ENCODE measurements at regions not wholly inside any gene's neighbourhood (a gene's known extent, or its start where the extent isn't known, plus 50 kb on each side); places are given as distances from the start of the nearest gene placed in this dataset.

DNA sequence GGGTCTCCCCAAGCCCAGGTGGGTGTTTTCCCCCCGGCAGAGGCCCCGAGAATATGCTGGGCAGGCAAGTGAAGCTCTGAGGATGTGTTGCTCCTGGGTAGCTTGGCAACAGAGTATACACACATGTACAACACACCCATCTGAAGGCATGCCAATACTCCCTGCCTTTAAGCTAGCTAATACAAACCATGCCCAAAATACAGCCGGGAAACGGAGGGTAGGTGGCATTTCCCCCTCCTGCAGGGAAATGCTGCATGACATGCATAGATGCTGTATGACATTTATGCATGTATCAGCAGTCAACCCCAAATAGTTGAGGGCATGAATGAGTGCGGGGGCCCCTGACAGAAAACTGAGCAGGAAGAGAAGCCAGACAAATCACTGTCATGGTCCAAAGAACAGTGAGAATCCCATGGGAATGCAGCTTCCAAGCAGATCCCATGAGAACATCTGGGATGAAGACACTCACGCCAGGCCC is 614.1 kb downstream of the EBF1 start:
- no peak for TF ChIP-seq EZH2 (IDR thresholded peaks at IDR 0.05; ENCODE audit: borderline replicate concordance)
- TF ChIP-seq, protein P1, sequence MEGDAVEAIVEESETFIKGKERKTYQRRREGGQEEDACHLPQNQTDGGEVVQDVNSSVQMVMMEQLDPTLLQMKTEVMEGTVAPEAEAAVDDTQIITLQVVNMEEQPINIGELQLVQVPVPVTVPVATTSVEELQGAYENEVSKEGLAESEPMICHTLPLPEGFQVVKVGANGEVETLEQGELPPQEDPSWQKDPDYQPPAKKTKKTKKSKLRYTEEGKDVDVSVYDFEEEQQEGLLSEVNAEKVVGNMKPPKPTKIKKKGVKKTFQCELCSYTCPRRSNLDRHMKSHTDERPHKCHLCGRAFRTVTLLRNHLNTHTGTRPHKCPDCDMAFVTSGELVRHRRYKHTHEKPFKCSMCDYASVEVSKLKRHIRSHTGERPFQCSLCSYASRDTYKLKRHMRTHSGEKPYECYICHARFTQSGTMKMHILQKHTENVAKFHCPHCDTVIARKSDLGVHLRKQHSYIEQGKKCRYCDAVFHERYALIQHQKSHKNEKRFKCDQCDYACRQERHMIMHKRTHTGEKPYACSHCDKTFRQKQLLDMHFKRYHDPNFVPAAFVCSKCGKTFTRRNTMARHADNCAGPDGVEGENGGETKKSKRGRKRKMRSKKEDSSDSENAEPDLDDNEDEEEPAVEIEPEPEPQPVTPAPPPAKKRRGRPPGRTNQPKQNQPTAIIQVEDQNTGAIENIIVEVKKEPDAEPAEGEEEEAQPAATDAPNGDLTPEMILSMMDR (IDR thresholded peaks at IDR 0.05; ENCODE audit: poor library complexity) = no peak
